Stomach (tissue), 4 donors: ENCODE measurements at regions not wholly inside any gene's neighbourhood (a gene's known extent, or its start where the extent isn't known, plus 50 kb on each side); places are given as distances from the start of the nearest gene placed in this dataset.

Experiments
- EP300 ChIP-seq: sonication (generic); formaldehyde crosslinking; IDR thresholded peaks from one replicate; pipeline ENCODE4 v1.6.1; 2017; ENCODE audit warnings: antibody characterized with exemption
- POLR2A ChIP-seq, 4 donors: fragments of 450-650 bp; IDR thresholded peaks; one replicate each; pipeline ENCODE4 v1.6.1; 2016; ENCODE audit warnings: antibody characterized with exemption in 4 of 4, control low read depth in 2 of 4, mild to moderate bottlenecking in 1 of 4, moderate library complexity in 1 of 4
- POLR2AphosphoS5 ChIP-seq, 3 donors: sonication (generic); formaldehyde crosslinking; IDR thresholded peaks; one replicate each; pipeline ENCODE4 v1.6.1; 2016; ENCODE audit warnings: antibody characterized with exemption in 3 of 3
- TF ChIP-seq, protein P1 (sequence below), 7 experiments: fragments of 450-650 bp in 4 of 7; fragments of 200-600 bp in 3 of 7; sonication (generic) in 3 of 7; IDR thresholded peaks; one replicate each; pipeline ENCODE4 v1.5.1; 2016 to 2019; ENCODE audit warnings: antibody characterized with exemption in 7 of 7, control low read depth in 2 of 7, mild to moderate bottlenecking in 1 of 7

GRCh38 chr13:44825953-44826352 lies 163.3 kb downstream of the NUFIP1 start:
- TF ChIP-seq, protein P1, sequence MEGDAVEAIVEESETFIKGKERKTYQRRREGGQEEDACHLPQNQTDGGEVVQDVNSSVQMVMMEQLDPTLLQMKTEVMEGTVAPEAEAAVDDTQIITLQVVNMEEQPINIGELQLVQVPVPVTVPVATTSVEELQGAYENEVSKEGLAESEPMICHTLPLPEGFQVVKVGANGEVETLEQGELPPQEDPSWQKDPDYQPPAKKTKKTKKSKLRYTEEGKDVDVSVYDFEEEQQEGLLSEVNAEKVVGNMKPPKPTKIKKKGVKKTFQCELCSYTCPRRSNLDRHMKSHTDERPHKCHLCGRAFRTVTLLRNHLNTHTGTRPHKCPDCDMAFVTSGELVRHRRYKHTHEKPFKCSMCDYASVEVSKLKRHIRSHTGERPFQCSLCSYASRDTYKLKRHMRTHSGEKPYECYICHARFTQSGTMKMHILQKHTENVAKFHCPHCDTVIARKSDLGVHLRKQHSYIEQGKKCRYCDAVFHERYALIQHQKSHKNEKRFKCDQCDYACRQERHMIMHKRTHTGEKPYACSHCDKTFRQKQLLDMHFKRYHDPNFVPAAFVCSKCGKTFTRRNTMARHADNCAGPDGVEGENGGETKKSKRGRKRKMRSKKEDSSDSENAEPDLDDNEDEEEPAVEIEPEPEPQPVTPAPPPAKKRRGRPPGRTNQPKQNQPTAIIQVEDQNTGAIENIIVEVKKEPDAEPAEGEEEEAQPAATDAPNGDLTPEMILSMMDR (IDR thresholded peaks at IDR 0.05), result no peak
- TF ChIP-seq POLR2A (IDR thresholded peaks at IDR 0.05) (no peak), EP300 (no peak), POLR2AphosphoS5 (IDR thresholded peaks at IDR 0.05) (no peak)
